ENCODE measurements at regions not wholly inside any gene's neighbourhood (a gene's known extent, or its start where the extent isn't known, plus 50 kb on each side); places are given as distances from the start of the nearest gene placed in this dataset.

GRCh38 chr2:217099561-217099960, 239.7 kb upstream of the TNP1 start:
- DNase-seq (ENCODE audit: low read depth): no peak

GRCh38 chr2:217098435-217098834, 238.6 kb upstream of the TNP1 start:
- Histone ChIP-seq H3K4me3 (ENCODE audit: low read depth, low read length) (no peak overlapping the region), H3K27me3 (ENCODE audit: control insufficient read depth, insufficient read depth, low read length) (no peaks in the 10 kb centered on the region), H3K36me3 (ENCODE audit: control insufficient read depth, insufficient read depth, low read length) (no peaks in the 10 kb centered on the region)
- DNase-seq (ENCODE audit: low read depth): no peak
- TF ChIP-seq CTCF (IDR thresholded peaks at IDR 0.05; ENCODE audit: insufficient read depth, low read length, poor library complexity, severe bottlenecking): no peak

More at GRCh38 chr2:217099561-217099960, 239.7 kb upstream of the TNP1 start:
- H3K36me3 ChIP-seq (ENCODE audit: control insufficient read depth, insufficient read depth, low read length): no peaks in the 10 kb centered on the region
- no peak for TF ChIP-seq CTCF (IDR thresholded peaks at IDR 0.05; ENCODE audit: insufficient read depth, low read length, poor library complexity, severe bottlenecking)
- no peak overlapping the region for H3K4me3 ChIP-seq (ENCODE audit: low read depth, low read length)
- no peaks in the 10 kb centered on the region for H3K27me3 ChIP-seq (ENCODE audit: control insufficient read depth, insufficient read depth, low read length)

- no peak for TF ChIP-seq CTCF (IDR thresholded peaks at IDR 0.05; ENCODE audit: insufficient read depth, low read length, poor library complexity, severe bottlenecking)
- Histone ChIP-seq H3K36me3 (ENCODE audit: control insufficient read depth, insufficient read depth, low read length) (no peaks in the 10 kb centered on the region), H3K4me3 (ENCODE audit: low read depth, low read length) (no peak overlapping the region)
Measured at GRCh38 chr2:217097346-217097745, 237.5 kb upstream of the TNP1 start.

GRCh38 chr2:217096474-217097225, 236.8 kb upstream of the TNP1 start:
- TF ChIP-seq CTCF (IDR thresholded peaks at IDR 0.05; ENCODE audit: insufficient read depth, low read length, poor library complexity, severe bottlenecking): no peak
- no peaks in the 10 kb centered on the region for H3K36me3 ChIP-seq (ENCODE audit: control insufficient read depth, insufficient read depth, low read length)
- H3K4me3 ChIP-seq (ENCODE audit: low read depth, low read length): no peak overlapping the region
- no peak for DNase-seq (ENCODE audit: low read depth)
- no peaks in the 10 kb centered on the region for H3K27me3 ChIP-seq (ENCODE audit: control insufficient read depth, insufficient read depth, low read length)

More at GRCh38 chr2:217097346-217097745, 237.5 kb upstream of the TNP1 start:
- no peak for DNase-seq (ENCODE audit: low read depth)
- no peaks in the 10 kb centered on the region for H3K27me3 ChIP-seq (ENCODE audit: control insufficient read depth, insufficient read depth, low read length)

- no peak overlapping the region for H3K4me3 ChIP-seq (ENCODE audit: low read depth, low read length)
- TF ChIP-seq CTCF (IDR thresholded peaks at IDR 0.05; ENCODE audit: insufficient read depth, low read length, poor library complexity, severe bottlenecking): no peak
- no peaks in the 10 kb centered on the region for H3K36me3 ChIP-seq (ENCODE audit: control insufficient read depth, insufficient read depth, low read length)
- no peaks in the 10 kb centered on the region for H3K27me3 ChIP-seq (ENCODE audit: control insufficient read depth, insufficient read depth, low read length)
- DNase-seq (ENCODE audit: low read depth): no peak
Measured at GRCh38 chr2:217095511-217096205, 235.8 kb upstream of the TNP1 start.
